CD8-positive, alpha-beta memory T cell (primary cell): ENCODE measurements at regions not wholly inside any gene's neighbourhood (a gene's known extent, or its start where the extent isn't known, plus 50 kb on each side); places are given as distances from the start of the nearest gene placed in this dataset.

ENCODE experiments used
- CTCF ChIA-PET: fragments of 350-600 bp; sonication (Branson Sonifier 250); formaldehyde crosslinking; loops from one replicate; lab custom pipeline; 2021; ENCODE audit warnings: antibody characterized with exemption; lab: Charles Lee
- POLR2A ChIA-PET: fragments of 350-600 bp; sonication (Branson Sonifier 250); formaldehyde crosslinking; loops from one replicate; lab custom pipeline; 2021; ENCODE audit warnings: antibody characterized with exemption; lab: Charles Lee
- DNase-seq, 5 donors: peaks; one replicate each; pipeline versions ENCODE4 v3.0.0 to v3.0.0-alpha.2; 2020 to 2022; ENCODE audit warnings: mixed read lengths in 1 of 5
- H3K27ac ChIP-seq: one replicate; pipeline ENCODE4 v1.7.0; 2013; ENCODE audit warnings: low read depth, mild to moderate bottlenecking, low read length, moderate library complexity
- H3K27me3 ChIP-seq: 2 replicates; pipeline ENCODE4 v1.7.0; 2013; ENCODE audit warnings: low read length, mild to moderate bottlenecking; ENCODE audit not compliant: insufficient read depth, poor library complexity, severe bottlenecking
- H3K36me3 ChIP-seq: 2 replicates; pipeline ENCODE4 v1.7.0; 2013; ENCODE audit warnings: mild to moderate bottlenecking, low read length, moderate library complexity; ENCODE audit not compliant: insufficient read depth
- H3K4me1 ChIP-seq: 2 replicates; pipeline ENCODE4 v1.7.0; 2013; ENCODE audit warnings: mild to moderate bottlenecking, low read length, moderate library complexity; ENCODE audit not compliant: insufficient read depth
- H3K4me3 ChIP-seq: 2 replicates; pipeline ENCODE4 v1.7.0; 2013; ENCODE audit warnings: mild to moderate bottlenecking, low read length
- H3K9me3 ChIP-seq: 2 replicates; pipeline ENCODE4 v1.7.0; 2013; ENCODE audit warnings: mild to moderate bottlenecking, low read length
- H3K27ac Mint-ChIP-seq, 8 donors: one replicate each; pipeline ENCODE4 v1.8.0; 2020 to 2021; ENCODE audit warnings: mixed read lengths in 8 of 8, mild to moderate bottlenecking in 6 of 8, inconsistent platforms in 3 of 8, moderate library complexity in 3 of 8
- H3K27me3 Mint-ChIP-seq, 2 donors: one replicate each; pipeline ENCODE4 v1.8.0; 2020 to 2021; ENCODE audit warnings: mixed read lengths in 2 of 2, mild to moderate bottlenecking in 1 of 2, moderate library complexity in 1 of 2
- H3K36me3 Mint-ChIP-seq, 3 donors: one replicate each; pipeline ENCODE4 v1.8.0; 2020 to 2021; ENCODE audit warnings: mixed read lengths in 3 of 3, inconsistent platforms in 1 of 3, mild to moderate bottlenecking in 1 of 3
- H3K4me1 Mint-ChIP-seq, 3 donors: one replicate each; pipeline ENCODE4 v1.8.0; 2020 to 2021; ENCODE audit warnings: mixed read lengths in 3 of 3, inconsistent platforms in 1 of 3, mild to moderate bottlenecking in 1 of 3
- H3K4me3 Mint-ChIP-seq, 7 donors: one replicate each; pipeline ENCODE4 v1.8.0; 2020 to 2021; ENCODE audit warnings: mixed read lengths in 7 of 7, mild to moderate bottlenecking in 6 of 7, moderate library complexity in 4 of 7, inconsistent platforms in 2 of 7
- H3K9me3 Mint-ChIP-seq, 5 donors: one replicate each; pipeline ENCODE4 v1.8.0; 2020 to 2022; ENCODE audit warnings: mixed read lengths in 5 of 5, mild to moderate bottlenecking in 3 of 5, moderate library complexity in 2 of 5, inconsistent platforms in 1 of 5

DNA sequence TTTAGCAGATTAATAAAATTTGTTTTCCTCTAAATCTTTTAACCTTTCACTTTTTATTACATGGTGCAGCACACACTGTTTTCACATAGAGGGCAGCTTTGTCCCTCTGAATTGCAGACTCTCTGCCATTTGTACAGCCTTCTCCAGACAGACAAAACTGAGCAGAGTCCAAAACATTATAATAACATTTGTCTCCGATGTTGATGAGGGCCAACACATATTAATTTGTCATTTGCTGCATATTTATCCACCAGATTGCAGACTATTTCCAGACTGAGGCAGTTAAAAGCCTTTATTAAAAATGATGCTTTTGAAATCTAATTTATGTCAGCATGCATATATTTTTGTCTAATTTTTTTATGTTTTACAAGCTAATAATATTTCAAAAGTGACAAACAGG, 1251.9 kb upstream of the SLC10A2 start:
- H3K9me3 ChIP-seq: no peaks in the 10 kb centered on the region
- Mint-ChIP-seq H3K4me1 (no peaks in the 10 kb centered on the region), H3K4me3 (no peak overlapping the region), H3K9me3 (peaks cover 0 to 9% (median 0%) of the 10 kb centered on the region in 5 donors), H3K36me3 (no peaks in the 10 kb centered on the region), H3K27ac (peak overlapping the region in 1 of 8 donors; percentile 41), H3K27me3 (no peaks in the 10 kb centered on the region)
- no peak overlapping the region for H3K27ac ChIP-seq
- no peaks in the 10 kb centered on the region for H3K36me3 ChIP-seq
- ChIA-PET CTCF (no interaction called here), POLR2A (no interaction called here)
- H3K4me3 ChIP-seq: no peak overlapping the region
- no peaks in the 10 kb centered on the region for H3K27me3 ChIP-seq
- no peak for DNase-seq
- H3K4me1 ChIP-seq: no peaks in the 10 kb centered on the region

DNA sequence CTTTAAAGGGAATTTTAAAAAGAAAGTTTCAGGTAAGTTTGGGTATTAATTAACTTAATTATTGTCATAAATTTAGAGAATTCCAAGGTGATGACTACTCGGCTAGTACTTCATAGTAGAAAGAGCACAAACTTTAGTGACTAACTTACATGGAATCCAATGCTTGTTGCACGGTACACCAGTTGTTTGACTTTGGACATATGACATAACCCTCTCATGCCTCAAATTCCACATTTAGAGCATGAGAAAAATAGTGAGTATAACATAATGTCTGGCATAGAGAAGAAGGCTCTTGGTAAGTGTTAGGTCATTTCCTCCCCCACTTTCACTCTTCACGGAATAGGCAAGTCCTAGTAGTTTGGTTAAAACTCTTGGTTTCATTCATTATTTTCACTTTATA, 1249.4 kb upstream of the SLC10A2 start:
- ChIA-PET POLR2A (no interaction called here), CTCF (no interaction called here)
- Mint-ChIP-seq H3K9me3 (peaks cover 0 to 20% (median 0%) of the 10 kb centered on the region in 5 donors), H3K27me3 (no peaks in the 10 kb centered on the region), H3K4me3 (no peak overlapping the region), H3K36me3 (no peaks in the 10 kb centered on the region), H3K4me1 (no peaks in the 10 kb centered on the region), H3K27ac (no peak overlapping the region)
- DNase-seq: no peak
- Histone ChIP-seq H3K27ac (no peak overlapping the region), H3K4me3 (no peak overlapping the region), H3K27me3 (no peaks in the 10 kb centered on the region), H3K4me1 (no peaks in the 10 kb centered on the region), H3K9me3 (no peaks in the 10 kb centered on the region), H3K36me3 (no peaks in the 10 kb centered on the region)

DNA sequence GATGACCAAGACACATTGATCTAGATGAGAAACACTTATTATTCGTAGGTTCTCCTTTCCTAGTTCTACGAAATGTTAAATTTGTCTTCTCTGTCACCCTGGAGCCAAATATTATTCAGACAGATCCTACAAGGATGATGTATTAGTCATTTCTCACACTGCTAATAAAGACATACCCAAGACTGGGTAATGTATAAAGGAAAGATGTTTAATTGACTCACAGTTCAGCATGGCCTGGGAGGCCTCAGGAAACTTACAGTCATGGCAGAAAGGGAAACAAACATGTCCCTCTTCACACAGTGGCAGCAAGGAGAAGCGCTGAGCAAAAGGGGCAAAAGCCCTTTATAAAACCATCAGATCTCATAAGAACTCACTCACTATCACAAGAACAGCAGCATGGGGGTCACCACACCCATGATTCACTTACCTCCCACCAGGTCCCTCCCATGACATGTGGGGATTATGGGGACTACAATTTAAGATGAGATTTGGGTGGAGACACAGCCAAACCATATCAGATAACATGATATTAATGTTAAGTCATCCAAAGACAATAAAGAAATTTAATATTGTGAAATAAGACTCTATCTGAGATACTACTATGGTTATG, 1248.8 kb upstream of the SLC10A2 start:
- no peaks in the 10 kb centered on the region for H3K27me3 Mint-ChIP-seq

DNA sequence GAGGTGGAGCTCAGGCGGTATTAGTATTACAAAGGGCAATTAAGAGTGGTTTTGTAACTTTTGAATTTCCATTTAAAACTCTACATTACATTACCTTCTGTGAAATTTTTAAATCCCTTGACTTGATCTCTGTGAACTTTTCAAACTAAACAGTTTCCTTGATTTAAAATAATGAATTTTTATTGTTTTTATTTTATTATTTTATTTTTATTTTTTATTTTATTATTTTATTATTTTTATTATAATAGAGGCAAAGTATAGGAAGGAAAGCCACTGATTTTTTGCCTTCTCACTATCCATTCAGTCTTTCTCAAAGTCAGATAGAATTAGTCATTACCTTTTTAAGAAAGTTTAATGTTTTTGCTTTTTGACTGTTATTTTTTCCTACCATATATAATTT, 1248.1 kb upstream of the SLC10A2 start:
- Mint-ChIP-seq H3K27me3 (no peaks in the 10 kb centered on the region), H3K27ac (no peak overlapping the region), H3K4me1 (no peaks in the 10 kb centered on the region), H3K4me3 (no peak overlapping the region), H3K9me3 (peaks cover 0 to 21% (median 3%) of the 10 kb centered on the region in 5 donors), H3K36me3 (no peaks in the 10 kb centered on the region)
- no peak for DNase-seq
- Histone ChIP-seq H3K36me3 (no peaks in the 10 kb centered on the region), H3K9me3 (no peaks in the 10 kb centered on the region), H3K27me3 (no peaks in the 10 kb centered on the region), H3K27ac (no peak overlapping the region), H3K4me3 (no peak overlapping the region), H3K4me1 (no peaks in the 10 kb centered on the region)
- ChIA-PET CTCF (no interaction called here), POLR2A (no interaction called here)

More for the DNA sequence above, 1248.8 kb upstream of the SLC10A2 start:
- Mint-ChIP-seq H3K4me1 (no peaks in the 10 kb centered on the region), H3K36me3 (no peaks in the 10 kb centered on the region), H3K27ac (no peak overlapping the region), H3K4me3 (no peak overlapping the region), H3K9me3 (peaks cover 0 to 20% (median under 1%) of the 10 kb centered on the region in 5 donors)
- CTCF ChIA-PET: no interaction called here
- H3K4me1 ChIP-seq: no peaks in the 10 kb centered on the region
- POLR2A ChIA-PET: no interaction called here
- no peak overlapping the region for H3K27ac ChIP-seq
- no peaks in the 10 kb centered on the region for H3K27me3 ChIP-seq
- H3K36me3 ChIP-seq: no peaks in the 10 kb centered on the region
- no peak for DNase-seq
- no peak overlapping the region for H3K4me3 ChIP-seq
- H3K9me3 ChIP-seq: no peaks in the 10 kb centered on the region

DNA sequence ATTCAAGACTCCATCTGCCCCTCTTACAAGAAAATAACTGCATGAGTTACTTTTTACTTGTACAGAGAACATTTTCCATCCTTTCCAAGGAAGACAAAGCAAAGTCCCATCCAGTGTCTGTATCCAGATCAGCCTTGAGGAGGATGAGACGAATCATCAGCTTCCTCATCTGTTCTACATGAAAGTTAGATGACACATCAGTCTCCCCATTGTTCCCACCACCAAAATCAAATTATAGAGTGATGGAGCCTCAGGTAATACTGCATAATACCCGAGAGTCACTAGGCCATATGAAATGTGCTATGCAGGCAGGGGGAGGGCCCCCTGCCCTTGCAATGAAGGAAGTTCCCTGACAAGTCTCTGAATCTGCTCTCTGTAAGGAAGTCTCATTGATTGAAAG, 1244.6 kb upstream of the SLC10A2 start:
- Mint-ChIP-seq H3K4me3 (no peak overlapping the region), H3K27me3 (no peaks in the 10 kb centered on the region), H3K27ac (no peak overlapping the region)

DNA sequence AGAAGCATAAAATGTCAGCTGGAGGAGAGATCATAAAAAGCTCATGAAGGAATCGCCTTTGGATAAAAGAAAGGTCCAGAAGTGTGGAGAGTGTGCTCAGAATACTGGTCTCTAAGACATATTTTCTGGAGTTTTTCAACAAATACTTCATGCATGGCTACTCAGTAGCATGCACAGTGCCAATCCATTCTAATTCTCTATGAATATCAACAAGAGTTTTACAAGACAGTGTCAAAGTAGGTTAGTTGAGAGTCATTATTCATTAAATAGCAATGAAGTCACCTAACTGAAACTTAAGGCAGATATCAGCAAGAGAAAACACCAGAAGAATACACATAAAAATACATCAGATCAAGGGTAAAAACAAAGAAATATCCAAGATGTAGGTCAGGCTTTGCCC, 1243.2 kb upstream of the SLC10A2 start:
- no peak overlapping the region for H3K27ac Mint-ChIP-seq
- no peak overlapping the region for H3K4me3 Mint-ChIP-seq
- ChIA-PET POLR2A (no interaction called here), CTCF (no interaction called here)
- no peak for DNase-seq
- Histone ChIP-seq H3K27me3 (no peaks in the 10 kb centered on the region), H3K4me1 (no peaks in the 10 kb centered on the region), H3K36me3 (no peaks in the 10 kb centered on the region), H3K27ac (no peak overlapping the region), H3K4me3 (no peak overlapping the region), H3K9me3 (no peaks in the 10 kb centered on the region)
- H3K27me3 Mint-ChIP-seq: no peaks in the 10 kb centered on the region
- H3K4me1 Mint-ChIP-seq: no peaks in the 10 kb centered on the region
- peaks cover 5 to 28% (median 12%) of the 10 kb centered on the region in 5 donors for H3K9me3 Mint-ChIP-seq
- H3K36me3 Mint-ChIP-seq: no peaks in the 10 kb centered on the region

More for the DNA sequence above, 1244.6 kb upstream of the SLC10A2 start:
- no peak overlapping the region for H3K4me3 ChIP-seq
- H3K27ac ChIP-seq: no peak overlapping the region
- H3K9me3 ChIP-seq: no peaks in the 10 kb centered on the region
- H3K9me3 Mint-ChIP-seq: peaks cover 3 to 28% (median 7%) of the 10 kb centered on the region in 5 donors
- no peaks in the 10 kb centered on the region for H3K4me1 ChIP-seq
- no peaks in the 10 kb centered on the region for H3K36me3 ChIP-seq
- H3K4me1 Mint-ChIP-seq: no peaks in the 10 kb centered on the region
- CTCF ChIA-PET: no interaction called here
- no peak for DNase-seq
- POLR2A ChIA-PET: no interaction called here
- no peaks in the 10 kb centered on the region for H3K36me3 Mint-ChIP-seq
- no peaks in the 10 kb centered on the region for H3K27me3 ChIP-seq

DNA sequence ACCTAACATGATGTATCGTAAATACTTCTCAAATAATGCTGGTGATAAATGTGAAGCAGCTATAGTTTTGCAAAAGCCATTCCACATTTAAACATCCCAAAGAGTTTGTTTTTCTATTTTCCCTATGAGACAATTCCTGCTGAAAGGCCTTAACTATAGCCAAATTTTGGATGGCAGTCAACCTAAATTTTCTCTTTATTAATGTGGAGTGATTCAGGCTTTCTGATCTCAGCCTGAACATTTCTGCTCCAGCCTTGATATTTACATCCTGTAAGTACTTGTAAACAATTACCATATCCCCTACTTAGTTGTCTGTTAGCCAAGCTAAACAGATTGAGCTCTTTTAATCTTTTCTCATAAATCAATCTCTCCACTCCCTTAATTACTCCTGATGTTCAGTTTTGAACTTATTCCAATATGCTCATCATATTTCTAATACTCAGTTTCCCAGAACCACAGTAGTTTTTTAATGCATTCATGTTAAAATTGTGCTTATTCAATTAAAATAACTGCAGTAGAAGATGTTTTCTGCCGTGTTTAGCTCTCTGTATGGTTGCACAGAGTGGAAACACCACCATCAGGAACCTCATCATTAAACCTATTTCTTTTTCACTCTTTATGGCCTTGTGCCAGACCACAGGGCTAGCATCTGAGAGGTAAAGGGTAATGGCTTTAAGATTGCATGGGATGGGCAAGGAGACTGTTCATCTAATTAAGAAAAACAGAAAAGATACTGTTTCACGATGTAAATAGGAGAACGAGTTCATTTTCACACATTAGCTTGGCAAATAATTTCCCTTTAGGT, 1235.2 kb upstream of the SLC10A2 start:
- no peak overlapping the region for H3K27ac ChIP-seq
- no peaks in the 10 kb centered on the region for H3K4me1 ChIP-seq
- H3K4me1 Mint-ChIP-seq: no peaks in the 10 kb centered on the region
- H3K36me3 ChIP-seq: no peaks in the 10 kb centered on the region
- H3K36me3 Mint-ChIP-seq: no peaks in the 10 kb centered on the region
- no peaks in the 10 kb centered on the region for H3K27me3 Mint-ChIP-seq
- CTCF ChIA-PET: no interaction called here
- no peaks in the 10 kb centered on the region for H3K27me3 ChIP-seq
- POLR2A ChIA-PET: no interaction called here
- H3K4me3 ChIP-seq: no peak overlapping the region
- peak overlapping the region in 1 of 8 donors; percentile 14 for H3K27ac Mint-ChIP-seq
- H3K9me3 ChIP-seq: no peaks in the 10 kb centered on the region
- H3K4me3 Mint-ChIP-seq: no peak overlapping the region
- DNase-seq: no peak
- peaks cover 3 to 15% (median 8%) of the 10 kb centered on the region in 5 donors for H3K9me3 Mint-ChIP-seq

DNA sequence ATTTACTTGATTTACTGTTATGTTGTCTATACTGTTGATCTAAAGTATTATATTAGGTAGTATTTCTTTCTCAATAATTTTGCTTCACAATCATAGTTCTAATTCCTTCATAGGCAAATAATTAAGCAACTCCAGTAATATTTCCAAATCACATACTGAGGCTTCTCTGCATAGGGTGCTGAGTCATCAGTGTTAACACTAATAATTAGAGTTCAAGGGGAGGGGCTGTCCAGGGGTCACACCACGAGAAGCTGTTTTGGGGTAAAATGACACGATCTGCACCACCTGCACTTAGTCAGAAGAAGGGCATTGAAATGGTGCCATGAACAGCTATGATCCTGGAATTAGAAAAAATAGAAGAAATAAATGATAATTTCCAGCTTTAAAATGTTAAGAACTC, 1230.9 kb upstream of the SLC10A2 start:
- Mint-ChIP-seq H3K9me3 (peaks cover 5 to 22% (median 11%) of the 10 kb centered on the region in 5 donors), H3K4me1 (no peaks in the 10 kb centered on the region), H3K27me3 (no peaks in the 10 kb centered on the region), H3K4me3 (no peak overlapping the region), H3K36me3 (no peaks in the 10 kb centered on the region), H3K27ac (no peak overlapping the region)
- Histone ChIP-seq H3K4me1 (no peaks in the 10 kb centered on the region), H3K4me3 (no peak overlapping the region), H3K27ac (no peak overlapping the region), H3K9me3 (no peaks in the 10 kb centered on the region), H3K27me3 (no peaks in the 10 kb centered on the region), H3K36me3 (no peaks in the 10 kb centered on the region)
- no peak for DNase-seq
- CTCF ChIA-PET: no interaction called here
- POLR2A ChIA-PET: no interaction called here
